Calu3 (cell line): ENCODE measurements at regions not wholly inside any gene's neighbourhood (a gene's known extent, or its start where the extent isn't known, plus 50 kb on each side); places are given as distances from the start of the nearest gene placed in this dataset.
A peak's percentile ranks its signal among the peaks of the same experiment; 100 is the strongest.

Source experiments
- BruUV-seq: library from RNA; stranded (reverse); fragments of 400-500 nt; replicated peaks from 2 replicates; lab custom pipeline; 2021; lab: Mats Ljungman, UMichigan
- CTCF ChIA-PET: fragments of 300-600 bp; sonication (Branson Sonifier 250); formaldehyde crosslinking; loops from one replicate; lab custom pipeline; 2022; ENCODE audit warnings: antibody characterized with exemption; lab: Charles Lee
- DNase-seq: peaks from one replicate; pipeline ENCODE4 v3.0.0; 2022
- H3K27ac Mint-ChIP-seq: one replicate; pipeline ENCODE4 v1.8.0; 2022; ENCODE audit warnings: mixed read lengths; ENCODE audit not compliant: unreplicated experiment
- H3K27me3 Mint-ChIP-seq: one replicate; pipeline ENCODE4 v1.8.0; 2022; ENCODE audit warnings: mixed read lengths; ENCODE audit not compliant: unreplicated experiment
- H3K36me3 Mint-ChIP-seq: one replicate; pipeline ENCODE4 v1.8.0; 2022; ENCODE audit warnings: mild to moderate bottlenecking, moderate library complexity, mixed read lengths; ENCODE audit not compliant: insufficient read depth, unreplicated experiment
- H3K4me1 Mint-ChIP-seq: one replicate; pipeline ENCODE4 v1.8.0; 2022; ENCODE audit warnings: mild to moderate bottlenecking, low read depth, mixed read lengths; ENCODE audit not compliant: unreplicated experiment
- H3K4me3 Mint-ChIP-seq: one replicate; pipeline ENCODE4 v1.8.0; 2022; ENCODE audit warnings: mild to moderate bottlenecking, low read depth, moderate library complexity, mixed read lengths; ENCODE audit not compliant: unreplicated experiment
- H3K9me3 Mint-ChIP-seq: one replicate; pipeline ENCODE4 v1.8.0; 2022; ENCODE audit warnings: low read depth, mixed read lengths; ENCODE audit not compliant: unreplicated experiment
- CTCF ChIP-seq: fragments of 200-600 bp; IDR thresholded peaks from one replicate; pipeline ENCODE4 v1.8.0; 2022; ENCODE audit warnings: antibody characterized with exemption; ENCODE audit not compliant: unreplicated experiment
- intact Hi-C: fragments of 100-400 bp; cut with micrococcal nuclease; formaldehyde crosslinking; loops from one replicate; pipeline ENCODE4 v1.10.0; 2022; ENCODE audit not compliant: unreplicated experiment

GRCh38 chr13:73340069-73340468, 281.3 kb downstream of the KLF5 start:
- H3K4me1 Mint-ChIP-seq: no peaks in the 10 kb centered on the region
- intact Hi-C loops: no loop called here
- no peaks in the 10 kb centered on the region for H3K9me3 Mint-ChIP-seq
- no peak for TF ChIP-seq CTCF
- peaks cover 3% of the 10 kb centered on the region for H3K36me3 Mint-ChIP-seq
- no peak overlapping the region for H3K27ac Mint-ChIP-seq
- no TSS peak for BruUV-seq
- no peak overlapping the region for H3K4me3 Mint-ChIP-seq
- H3K27me3 Mint-ChIP-seq: no peaks in the 10 kb centered on the region
- CTCF ChIA-PET: no interaction called here
- no peak for DNase-seq

GRCh38 chr13:73339086-73339485, 280.3 kb downstream of the KLF5 start:
- CTCF ChIA-PET: no interaction called here
- DNase-seq: no peak
- peaks cover 4% of the 10 kb centered on the region for H3K36me3 Mint-ChIP-seq
- H3K27me3 Mint-ChIP-seq: no peaks in the 10 kb centered on the region
- H3K27ac Mint-ChIP-seq: peak overlapping the region; percentile 33
- no peaks in the 10 kb centered on the region for H3K4me1 Mint-ChIP-seq
- no peaks in the 10 kb centered on the region for H3K9me3 Mint-ChIP-seq
- no TSS peak for BruUV-seq
- intact Hi-C loops: no loop called here
- no peak for TF ChIP-seq CTCF
- H3K4me3 Mint-ChIP-seq: no peak overlapping the region

- Mint-ChIP-seq H3K27ac (peak overlapping the region; percentile 44), H3K36me3 (peaks cover 4% of the 10 kb centered on the region), H3K27me3 (no peaks in the 10 kb centered on the region), H3K9me3 (no peaks in the 10 kb centered on the region), H3K4me1 (no peaks in the 10 kb centered on the region), H3K4me3 (no peak overlapping the region)
- no TSS peak for BruUV-seq
- TF ChIP-seq CTCF: no peak
- intact Hi-C loops: no loop called here
- no peak for DNase-seq
- CTCF ChIA-PET: no interaction called here
These were observed 279.6 kb downstream of the KLF5 start for GRCh38 chr13:73338389-73338788.

GRCh38 chr13:73337532-73337931, 278.7 kb downstream of the KLF5 start:
- Mint-ChIP-seq H3K4me3 (no peak overlapping the region), H3K9me3 (no peaks in the 10 kb centered on the region), H3K36me3 (peaks cover 4% of the 10 kb centered on the region), H3K4me1 (no peaks in the 10 kb centered on the region), H3K27me3 (no peaks in the 10 kb centered on the region), H3K27ac (peak overlapping the region; percentile 97)
- no peak for TF ChIP-seq CTCF
- intact Hi-C loops: loop anchor here (2.0 kb wide), 1 partner anchor 31 kb away; no protein-coding TSS in a partner anchor
- no TSS peak for BruUV-seq
- CTCF ChIA-PET: interaction anchor here (0.6 to 1.0 kb wide), 2 partner anchors 31 to 94 kb away, joined by 3 to 4 read pairs; no protein-coding TSS in a partner anchor
- no peak for DNase-seq
